ENCODE measurements at regions not wholly inside any gene's neighbourhood (a gene's known extent, or its start where the extent isn't known, plus 50 kb on each side); places are given as distances from the start of the nearest gene placed in this dataset.
A peak's percentile ranks its signal among the peaks of the same experiment; 100 is the strongest.

GRCh38 chr22:47398921-47399790 lies 636.7 kb downstream of the TBC1D22A start:
- no peak for ATAC-seq
- intact Hi-C loops (cut with DNase I) = no loop called here

GRCh38 chr22:47398491-47398890 lies 636.0 kb downstream of the TBC1D22A start:
- intact Hi-C loops (cut with DNase I) = no loop called here
- DNase-seq (ENCODE audit: missing footprints) (no peak), ATAC-seq (no peak)

More at GRCh38 chr22:47398921-47399790, 636.7 kb downstream of the TBC1D22A start:
- no peak for DNase-seq (ENCODE audit: missing footprints)

GRCh38 chr22:47397673-47398072 lies 635.2 kb downstream of the TBC1D22A start:
- DNase-seq (ENCODE audit: missing footprints) (peak; percentile 18), ATAC-seq (no peak)
- intact Hi-C loops (cut with DNase I) = no loop called here

- no peak for ATAC-seq
- DNase-seq (ENCODE audit: missing footprints) = no peak
- intact Hi-C loops (cut with DNase I) = no loop called here
These were observed 634.1 kb downstream of the TBC1D22A start for GRCh38 chr22:47396515-47396914.

- DNase-seq (ENCODE audit: missing footprints) (no peak), ATAC-seq (no peak)
- intact Hi-C loops (cut with DNase I) = no loop called here
These were observed 633.7 kb downstream of the TBC1D22A start for GRCh38 chr22:47396105-47396504.

- DNase-seq (ENCODE audit: missing footprints) (no peak), ATAC-seq (no peak)
- intact Hi-C loops (cut with DNase I) = no loop called here
These were observed 633.0 kb downstream of the TBC1D22A start for GRCh38 chr22:47395481-47395880.

GRCh38 chr22:47394504-47395440 lies 632.3 kb downstream of the TBC1D22A start:
- ATAC-seq (no peak), DNase-seq (ENCODE audit: missing footprints) (no peak)
- intact Hi-C loops (cut with DNase I) = no loop called here

GRCh38 chr22:47393191-47393590 lies 630.7 kb downstream of the TBC1D22A start:
- intact Hi-C loops (cut with DNase I) = no loop called here
- ATAC-seq = no peak
- DNase-seq (ENCODE audit: missing footprints) = peak; percentile 43

GRCh38 chr22:47392729-47393128 lies 630.3 kb downstream of the TBC1D22A start:
- intact Hi-C loops (cut with DNase I) = no loop called here
- DNase-seq (ENCODE audit: missing footprints) = peak; percentile 56
- ATAC-seq = no peak

- ATAC-seq = no peak
- no peak for DNase-seq (ENCODE audit: missing footprints)
- intact Hi-C loops (cut with DNase I) = no loop called here
These were observed 629.6 kb downstream of the TBC1D22A start for GRCh38 chr22:47392054-47392347.

- intact Hi-C loops (cut with DNase I) = no loop called here
- ATAC-seq (no peak), DNase-seq (ENCODE audit: missing footprints) (no peak)
These were observed 629.0 kb downstream of the TBC1D22A start for GRCh38 chr22:47391169-47392053.

GRCh38 chr22:47390026-47390970 lies 627.8 kb downstream of the TBC1D22A start:
- intact Hi-C loops (cut with DNase I) = no loop called here
- no peak for ATAC-seq
- no peak for DNase-seq (ENCODE audit: missing footprints)

GRCh38 chr22:47389201-47389600 lies 626.8 kb downstream of the TBC1D22A start:
- DNase-seq (ENCODE audit: missing footprints) (peak; percentile 1), ATAC-seq (no peak)
- intact Hi-C loops (cut with DNase I) = no loop called here

GRCh38 chr22:47388778-47389177 lies 626.3 kb downstream of the TBC1D22A start:
- intact Hi-C loops (cut with DNase I) = no loop called here
- peak; percentile 8 for DNase-seq (ENCODE audit: missing footprints)
- no peak for ATAC-seq

- ATAC-seq (no peak), DNase-seq (ENCODE audit: missing footprints) (peak; percentile 14)
- intact Hi-C loops (cut with DNase I) = no loop called here
These were observed 625.9 kb downstream of the TBC1D22A start for GRCh38 chr22:47388331-47388730.

- peak; percentile 56 for DNase-seq (ENCODE audit: missing footprints)
- ATAC-seq = no peak
- intact Hi-C loops (cut with DNase I) = no loop called here
These were observed 624.5 kb downstream of the TBC1D22A start for GRCh38 chr22:47386812-47387510.

GRCh38 chr22:47384977-47385376 lies 622.5 kb downstream of the TBC1D22A start:
- intact Hi-C loops (cut with DNase I) = no loop called here
- DNase-seq (ENCODE audit: missing footprints) = peak; percentile 17
- no peak for ATAC-seq

All from Right ventricle myocardium inferior (tissue), 1 donor.